ENCODE measurements at regions not wholly inside any gene's neighbourhood (a gene's known extent, or its start where the extent isn't known, plus 50 kb on each side); places are given as distances from the start of the nearest gene placed in this dataset.
"Not testable (repeated sequence)": the region's sequence is repeated elsewhere in the genome, so short reads cannot be mapped to it uniquely, and the experiment has no call there.

- Mint-ChIP-seq H3K27me3 (ENCODE audit: insufficient read depth) (peaks cover 6% of the 10 kb centered on the region), H3K27ac (no peak overlapping the region), H3K36me3 (ENCODE audit: low read depth) (no peaks in the 10 kb centered on the region), H3K4me3 (no peak overlapping the region), H3K4me1 (ENCODE audit: low read depth) (peaks cover 15% of the 10 kb centered on the region; the same call in 1 of the 2 replicates), H3K9me3 (no peaks in the 10 kb centered on the region)
- TF ChIP-seq CTCF (IDR thresholded peaks at IDR 0.05) = no peak
- DNase-seq = no peak
These were observed 57.6 kb upstream of the RC3H1 start for GRCh38 chr1:174079796-174080195.

GRCh38 chr1:174078916-174079315 is 56.8 kb upstream of the RC3H1 start:
- H3K4me3 Mint-ChIP-seq; H3K27ac Mint-ChIP-seq; H3K9me3 Mint-ChIP-seq; H3K27me3 Mint-ChIP-seq (ENCODE audit: insufficient read depth); H3K36me3 Mint-ChIP-seq (ENCODE audit: low read depth): not testable (repeated sequence)
- peak; percentile 3 for DNase-seq
- peaks cover 20% of the 10 kb centered on the region; the same call in 1 of the 2 replicates for H3K4me1 Mint-ChIP-seq (ENCODE audit: low read depth)

- Mint-ChIP-seq H3K9me3 (no peaks in the 10 kb centered on the region), H3K4me3 (no peak overlapping the region), H3K27ac (no peak overlapping the region), H3K36me3 (ENCODE audit: low read depth) (no peaks in the 10 kb centered on the region), H3K27me3 (ENCODE audit: insufficient read depth) (peaks cover 10% of the 10 kb centered on the region), H3K4me1 (ENCODE audit: low read depth) (peaks cover 21% of the 10 kb centered on the region)
- DNase-seq = no peak
- no peak for TF ChIP-seq CTCF (IDR thresholded peaks at IDR 0.05)
These were observed 55.8 kb upstream of the RC3H1 start for GRCh38 chr1:174077749-174078490.

- H3K27ac Mint-ChIP-seq = no peak overlapping the region; the same call in 1 of the 2 replicates
These were observed 53.1 kb upstream of the RC3H1 start for GRCh38 chr1:174075245-174075692.

GRCh38 chr1:174074757-174075156 is 52.6 kb upstream of the RC3H1 start:
- H3K4me1 Mint-ChIP-seq (ENCODE audit: low read depth) = peaks cover 28% of the 10 kb centered on the region
- no peaks in the 10 kb centered on the region for H3K36me3 Mint-ChIP-seq (ENCODE audit: low read depth)
- TF ChIP-seq CTCF (IDR thresholded peaks at IDR 0.05) = peak; percentile 74
- peak; percentile 16 for DNase-seq
- H3K4me3 Mint-ChIP-seq = no peak overlapping the region
- H3K9me3 Mint-ChIP-seq = no peaks in the 10 kb centered on the region
- H3K27me3 Mint-ChIP-seq (ENCODE audit: insufficient read depth) = peaks cover 6% of the 10 kb centered on the region; the same call in 1 of the 2 replicates
- no peak overlapping the region for H3K27ac Mint-ChIP-seq

More at GRCh38 chr1:174075245-174075692, 53.1 kb upstream of the RC3H1 start:
- Mint-ChIP-seq H3K4me1 (ENCODE audit: low read depth) (peaks cover 31% of the 10 kb centered on the region), H3K4me3 (no peak overlapping the region), H3K27me3 (ENCODE audit: insufficient read depth) (peaks cover 6% of the 10 kb centered on the region; the same call in 1 of the 2 replicates), H3K36me3 (ENCODE audit: low read depth) (no peaks in the 10 kb centered on the region), H3K9me3 (no peaks in the 10 kb centered on the region)
- no peak for TF ChIP-seq CTCF (IDR thresholded peaks at IDR 0.05)
- DNase-seq = no peak

- Mint-ChIP-seq H3K36me3 (ENCODE audit: low read depth) (no peaks in the 10 kb centered on the region), H3K27ac (no peak overlapping the region), H3K9me3 (no peaks in the 10 kb centered on the region), H3K4me3 (peak overlapping the region; percentile 43), H3K27me3 (ENCODE audit: insufficient read depth) (peaks cover 6% of the 10 kb centered on the region; the same call in 1 of the 2 replicates), H3K4me1 (ENCODE audit: low read depth) (peaks cover 32% of the 10 kb centered on the region)
- no peak for TF ChIP-seq CTCF (IDR thresholded peaks at IDR 0.05)
- DNase-seq = no peak
These were observed 50.4 kb upstream of the RC3H1 start for GRCh38 chr1:174072581-174072980.
